NCI-H187 treated with DMSO at 0.1 percent for 48 hours (cell line): ENCODE measurements at regions not wholly inside any gene's neighbourhood (a gene's known extent, or its start where the extent isn't known, plus 50 kb on each side); places are given as distances from the start of the nearest gene placed in this dataset.
"Not testable (repeated sequence)": the region's sequence is repeated elsewhere in the genome, so short reads cannot be mapped to it uniquely, and the experiment has no call there.

Experiments
- DNase-seq: peaks from one replicate; lab custom pipeline; 2025; lab: John Stamatoyannopoulos, UW

DNA sequence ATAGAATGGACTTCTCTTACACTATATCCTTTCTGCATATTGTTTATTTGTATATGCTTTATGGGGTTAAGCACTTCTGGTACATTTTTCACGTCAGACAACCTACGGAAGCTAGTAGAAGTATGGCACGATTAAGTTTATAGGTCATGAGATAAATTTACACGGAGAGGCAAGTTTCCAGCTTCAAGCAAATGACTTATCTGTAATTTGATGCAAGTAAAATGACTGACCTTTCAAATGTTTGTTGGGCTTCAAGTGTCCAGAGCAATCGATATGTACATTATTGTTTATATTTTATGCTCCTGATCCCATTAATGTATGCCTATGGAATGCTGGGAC lies 97.5 kb upstream of the EFEMP1 start:
- DNase-seq, result no peak

DNA sequence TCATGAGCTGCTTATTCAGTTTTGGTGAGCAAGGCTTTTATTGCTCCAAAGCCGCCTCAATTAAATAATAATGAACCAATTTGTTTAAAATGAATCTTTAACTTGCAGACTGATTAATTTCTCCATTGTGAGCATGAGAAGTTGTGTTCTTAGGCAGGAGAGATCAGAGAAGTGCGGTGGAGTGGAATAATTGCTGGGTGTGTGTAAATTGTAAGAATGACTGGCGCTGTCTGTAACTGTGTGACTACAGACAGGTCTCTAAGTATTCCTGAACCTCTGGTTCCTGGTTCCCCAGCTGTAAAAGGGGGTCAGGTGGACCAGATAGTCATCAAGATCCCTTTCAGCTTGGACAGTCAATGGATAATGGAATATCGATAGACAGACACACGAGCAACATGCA lies 98.0 kb upstream of the EFEMP1 start:
- no peak for DNase-seq

DNA sequence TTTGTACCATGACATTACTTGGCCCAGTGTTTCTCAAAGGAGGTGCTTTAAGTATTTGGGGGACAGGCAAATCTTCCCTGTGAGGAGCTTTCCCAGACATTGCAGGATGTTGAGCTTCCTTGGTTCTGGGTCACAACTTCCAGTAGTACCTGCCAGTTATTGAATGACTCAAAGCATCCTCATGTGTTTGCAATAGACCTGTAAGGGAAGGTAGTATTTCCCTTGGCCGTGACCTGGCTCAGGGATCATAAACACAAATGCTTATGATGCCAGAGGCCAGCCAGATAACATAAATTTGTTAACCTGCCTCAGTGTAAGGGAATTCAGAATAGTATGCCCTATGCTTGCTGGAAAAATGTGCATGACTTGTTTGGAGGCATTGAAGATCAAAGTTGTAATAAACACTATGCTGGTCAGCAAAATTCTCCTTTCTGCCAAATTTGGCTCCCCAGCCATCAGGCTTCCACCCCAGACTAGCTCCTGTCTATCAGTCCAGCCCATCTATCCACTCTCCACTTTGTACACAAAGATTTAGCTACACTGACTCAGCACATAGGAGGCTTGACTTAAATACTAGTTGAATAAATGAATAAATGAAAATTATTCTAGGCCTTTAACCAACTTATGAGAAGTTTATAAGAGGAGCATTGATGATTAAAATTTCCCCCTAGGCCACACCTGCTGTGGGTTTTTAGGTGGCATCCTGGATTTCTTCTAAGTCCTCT lies 102.0 kb upstream of the EFEMP1 start:
- DNase-seq, result no peak

DNA sequence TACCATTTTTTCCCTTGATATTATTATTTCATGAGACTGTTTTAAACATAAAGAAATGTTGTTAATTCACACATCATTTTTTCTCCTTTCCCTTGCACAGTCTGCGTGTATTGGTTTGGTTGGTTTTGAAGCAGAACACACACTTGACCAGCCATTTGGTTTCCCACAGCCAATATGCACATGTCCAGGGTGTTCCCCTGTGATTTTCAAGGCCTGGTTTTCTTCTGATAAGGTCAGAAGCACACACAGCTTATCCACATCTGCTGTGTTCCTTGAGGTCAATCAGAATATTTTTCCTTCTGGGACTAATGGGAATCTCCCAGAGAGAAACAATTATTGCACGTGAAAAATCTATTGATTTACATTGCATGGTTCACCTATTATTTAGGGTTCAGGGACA lies 103.2 kb upstream of the EFEMP1 start:
- no peak for DNase-seq

DNA sequence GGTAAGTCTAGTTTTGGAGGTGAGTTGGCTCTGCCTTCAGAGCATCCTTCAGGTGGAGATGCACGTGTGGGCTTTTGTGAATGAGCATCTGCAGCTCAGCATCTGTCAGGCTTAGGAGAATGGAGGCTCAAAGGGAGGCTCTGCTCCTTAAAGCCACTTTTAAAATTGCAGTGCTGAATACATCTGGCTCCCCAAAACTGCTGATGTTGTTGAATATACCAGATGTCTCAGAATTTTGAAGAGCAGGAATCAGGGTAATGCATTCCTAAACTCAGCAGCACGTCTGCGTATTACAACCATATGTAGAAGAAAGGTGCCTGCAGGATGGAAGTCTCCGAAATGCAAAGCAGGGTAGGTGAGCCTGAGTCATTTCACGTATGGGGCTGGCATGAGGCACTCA lies 106.5 kb upstream of the EFEMP1 start:
- DNase-seq, result no peak

DNA sequence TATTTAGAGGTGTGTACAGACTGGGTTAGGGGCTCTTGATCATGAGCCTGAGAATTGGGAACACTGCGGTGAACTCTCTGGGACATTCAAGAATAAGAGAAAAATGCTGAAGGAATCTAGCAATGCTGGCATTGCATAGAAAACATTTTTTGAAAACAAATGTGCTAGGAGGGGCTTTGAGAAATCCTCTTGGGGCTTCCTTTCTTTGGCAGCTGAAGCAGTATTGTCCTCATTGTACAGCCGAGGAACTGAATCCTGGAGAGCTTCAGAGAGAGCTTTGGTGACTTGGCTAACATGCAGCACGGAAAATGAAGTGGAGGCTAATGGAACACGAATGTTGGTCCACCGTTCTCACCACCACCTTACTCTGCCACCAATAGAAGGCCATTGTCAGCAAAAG lies 107.3 kb upstream of the EFEMP1 start:
- no peak for DNase-seq

DNA sequence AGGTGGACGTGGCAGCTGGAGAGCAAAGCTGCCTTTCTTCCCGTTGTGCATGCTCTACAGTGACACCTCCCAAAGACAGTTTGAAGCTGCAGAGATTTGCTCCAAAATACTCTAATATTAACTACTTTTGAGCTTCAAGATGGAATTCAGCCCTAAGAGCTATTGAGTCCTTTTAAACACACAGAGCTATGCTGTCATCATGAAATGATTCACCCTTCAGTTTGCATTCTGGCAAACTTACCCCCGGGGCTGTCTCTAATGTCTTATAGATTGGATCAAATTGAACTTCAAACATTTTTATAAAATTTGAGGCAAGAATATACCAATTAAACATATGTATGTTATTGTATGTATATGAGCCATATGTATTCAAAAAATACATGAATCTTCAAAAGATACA lies 110.7 kb upstream of the EFEMP1 start:
- DNase-seq, result no peak

DNA sequence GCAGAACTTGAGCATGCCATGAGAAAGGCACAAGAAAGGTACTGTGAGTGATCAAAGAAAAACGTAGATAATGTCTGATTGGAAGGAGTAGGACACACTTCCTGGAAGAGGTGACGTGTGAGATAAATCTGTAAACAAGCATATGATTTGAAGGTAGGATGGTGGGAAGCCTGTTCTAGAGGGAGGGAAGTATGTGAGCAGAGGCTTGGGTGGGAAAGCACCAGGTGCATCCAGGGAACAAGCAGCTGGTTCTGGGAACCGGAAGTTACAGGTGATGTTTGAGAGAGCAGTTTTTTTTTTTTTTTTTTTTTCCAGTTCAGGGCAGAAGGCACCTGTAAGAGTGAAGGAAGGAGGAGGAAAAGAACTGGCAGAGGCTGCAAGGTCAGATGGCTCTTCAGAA lies 116.6 kb upstream of the EFEMP1 start:
- DNase-seq, result peak; percentile 41

DNA sequence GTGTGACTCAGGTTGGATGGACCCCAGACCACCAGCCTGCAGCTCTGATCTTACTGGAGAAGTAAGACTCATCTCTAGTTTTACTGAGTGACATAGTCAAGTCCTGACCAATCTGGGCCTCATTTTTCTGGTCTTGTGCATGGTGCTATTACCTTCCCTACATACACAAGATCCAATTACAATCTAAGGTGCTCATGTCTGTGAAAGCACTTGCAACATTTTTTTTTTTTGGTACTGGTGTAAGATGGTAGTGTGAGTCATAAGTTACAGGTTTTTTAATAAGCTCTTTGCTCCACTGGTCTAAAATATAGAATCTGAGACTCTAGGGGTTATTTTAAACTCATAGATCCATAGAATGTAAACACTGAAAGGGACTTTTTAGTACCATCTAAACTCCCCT lies 117.3 kb upstream of the EFEMP1 start:
- no peak for DNase-seq

DNA sequence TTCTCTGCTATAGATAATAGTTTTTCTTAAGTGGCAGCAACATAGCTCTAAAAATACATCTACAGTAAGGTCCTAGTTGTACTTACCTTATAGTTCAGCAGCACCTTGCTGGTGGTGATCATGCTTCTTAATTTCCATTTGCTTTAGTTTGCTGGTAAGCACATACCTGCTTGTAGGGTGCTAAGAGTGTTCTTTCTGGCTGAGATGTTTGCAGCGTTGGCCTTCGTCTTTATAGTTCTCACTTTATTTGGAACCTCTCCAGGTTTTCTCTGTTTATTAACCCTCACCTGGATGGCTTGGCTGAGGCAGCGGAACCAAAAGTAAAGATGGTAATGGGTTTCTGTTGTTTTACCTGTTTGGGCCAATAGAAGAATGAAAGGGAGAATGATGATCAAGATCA lies 123.6 kb upstream of the EFEMP1 start:
- DNase-seq, result peak; percentile 40

DNA sequence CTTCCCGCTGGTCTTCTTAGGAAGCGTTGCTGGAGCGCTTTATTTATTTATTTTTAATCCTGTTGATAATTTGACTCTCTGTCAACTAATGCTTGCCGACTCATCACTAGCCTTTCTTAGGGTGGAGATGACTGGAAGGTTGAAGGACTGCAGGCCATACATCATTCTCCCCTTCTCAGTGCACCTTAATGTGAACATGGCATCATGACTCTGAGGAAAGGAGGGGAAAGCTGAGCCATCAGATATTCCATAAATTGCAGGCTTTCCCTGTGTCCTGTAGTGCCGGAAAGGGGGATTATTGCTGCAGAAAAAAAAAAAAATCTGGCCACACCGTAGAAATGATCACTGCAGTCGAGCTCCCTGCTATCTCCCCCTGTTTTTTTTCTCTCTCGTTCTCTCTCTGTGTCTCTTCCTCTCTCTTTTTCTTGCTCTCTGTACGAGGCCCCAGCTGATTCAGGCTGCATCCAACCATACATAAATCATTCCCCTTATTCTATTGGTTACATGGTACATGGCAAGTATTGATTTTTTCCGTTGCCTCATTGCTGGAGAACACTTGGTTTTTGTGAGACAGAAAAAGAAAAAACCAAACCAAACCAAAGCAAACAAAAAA lies 125.8 kb upstream of the EFEMP1 start:
- peak; percentile 59 for DNase-seq

DNA sequence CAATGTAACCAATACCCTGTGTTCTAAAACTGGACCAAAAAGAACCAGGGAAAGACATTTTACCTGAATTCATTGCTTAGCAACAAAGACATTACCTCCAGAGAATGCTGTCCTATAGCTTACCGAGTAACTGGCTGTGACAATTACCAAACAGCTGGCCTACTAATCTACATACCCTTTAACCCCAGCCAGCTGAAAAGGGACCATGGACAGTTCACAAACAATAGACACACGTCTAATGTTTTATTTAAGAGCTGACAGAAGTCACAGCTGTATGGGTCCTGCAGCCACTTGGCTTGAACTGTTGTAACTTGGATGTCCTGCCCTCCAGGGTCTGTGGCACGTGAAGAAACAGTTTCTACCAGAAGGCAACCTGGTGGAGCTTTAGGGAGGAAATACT lies 130.1 kb upstream of the EFEMP1 start:
- DNase-seq, result no peak

DNA sequence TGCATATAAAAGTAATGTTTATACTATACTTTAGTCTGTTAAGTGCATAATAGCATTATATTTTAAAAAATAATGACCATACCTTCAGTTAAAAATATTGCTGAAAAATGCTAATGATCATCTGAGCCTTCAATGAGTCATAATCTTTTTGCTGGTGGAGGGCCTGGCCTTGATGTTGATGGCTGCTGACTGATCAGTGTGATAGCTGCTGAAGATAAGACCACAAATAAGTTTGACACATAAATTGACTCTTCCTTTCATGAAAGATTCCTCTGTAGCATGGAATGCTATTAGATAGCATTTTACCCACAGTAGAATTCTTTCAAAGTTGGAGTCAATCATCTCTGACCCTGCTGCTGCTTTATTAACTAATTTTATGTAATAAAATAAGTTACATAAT lies 128.4 kb upstream of the CCDC85A start:
- no peak for DNase-seq

DNA sequence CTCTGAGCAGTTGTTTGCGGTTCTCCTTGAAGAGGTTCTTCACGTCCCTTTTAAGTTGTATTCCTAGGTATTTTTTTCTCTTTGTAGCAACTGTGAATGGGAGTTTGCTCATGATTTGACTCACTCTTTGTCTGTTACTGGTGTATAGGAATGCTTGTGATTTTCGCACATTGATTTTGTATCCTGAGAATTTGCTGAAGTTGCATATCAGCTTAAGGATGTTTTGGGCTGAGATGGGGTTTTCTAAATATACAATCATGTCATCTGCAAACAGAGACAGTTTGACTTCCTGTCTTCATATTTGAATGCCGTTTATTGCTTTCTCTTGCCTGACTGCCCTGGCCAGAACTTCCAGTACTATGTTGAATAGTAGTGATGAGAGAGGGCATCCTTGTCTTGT lies 122.5 kb upstream of the CCDC85A start:
- DNase-seq, result not testable (repeated sequence)

DNA sequence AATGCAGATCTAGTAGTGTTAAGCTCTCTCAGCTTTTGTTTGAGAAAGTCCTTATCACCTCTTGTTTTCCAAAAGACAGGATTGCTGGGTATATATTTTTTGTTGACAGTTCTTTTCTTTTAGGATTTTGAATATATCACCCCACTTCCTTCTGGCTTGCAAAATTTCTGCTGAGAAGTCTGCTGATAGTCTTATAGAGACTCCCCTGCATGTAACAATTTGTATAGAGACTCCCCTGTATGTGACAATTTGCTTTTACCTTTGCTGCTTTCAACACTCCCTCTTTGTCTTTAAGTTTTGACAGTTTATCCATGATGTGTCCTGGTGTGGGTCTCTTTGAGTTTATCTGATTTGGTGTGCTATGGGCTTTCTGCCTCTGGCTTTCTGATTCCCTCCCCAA lies 115.0 kb upstream of the CCDC85A start:
- no peak for DNase-seq

DNA sequence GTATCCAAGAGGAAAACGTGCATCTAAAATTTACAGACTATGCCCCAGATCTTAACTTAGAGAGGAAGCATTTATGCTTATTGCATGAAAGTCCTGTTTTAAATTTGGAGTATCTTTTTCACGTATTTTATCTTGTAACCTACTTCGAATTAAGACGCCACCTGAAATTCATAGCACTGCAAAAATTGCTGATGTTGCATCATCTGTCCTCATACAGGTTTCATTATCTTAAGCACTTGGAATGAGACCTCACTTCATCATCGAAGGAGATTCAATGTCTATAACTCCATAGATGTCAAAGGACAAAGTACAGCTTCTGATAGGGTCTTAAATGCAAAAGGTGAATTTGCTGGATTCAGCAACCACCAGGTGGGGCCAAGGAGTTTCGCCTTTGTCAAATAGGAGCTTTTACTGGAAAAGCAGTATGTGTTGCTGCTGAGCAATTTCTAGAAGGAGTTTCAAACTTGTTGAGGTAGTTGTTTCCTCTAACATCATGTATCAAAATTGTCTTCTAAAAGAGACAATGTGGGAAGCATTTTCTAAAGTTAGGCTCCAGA lies 106.4 kb upstream of the CCDC85A start:
- DNase-seq, result no peak

DNA sequence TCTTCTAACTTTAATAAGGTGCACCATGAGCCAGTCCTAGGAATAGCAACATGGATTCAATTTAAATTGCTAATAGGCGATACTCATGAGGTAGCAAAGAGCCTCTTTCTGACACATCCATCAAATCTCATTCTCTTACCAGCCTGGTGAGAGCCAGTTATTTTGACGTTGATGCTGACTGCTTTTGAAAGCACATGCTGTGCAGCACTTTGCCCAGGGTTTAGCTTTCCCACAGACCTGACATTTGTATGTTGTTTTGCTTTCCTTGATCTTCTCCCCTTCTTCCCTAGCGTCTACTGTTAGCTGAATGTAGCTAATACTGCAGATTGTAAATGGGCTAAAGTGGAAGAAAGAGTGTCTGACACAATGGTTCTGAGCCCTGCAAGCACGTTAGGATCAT lies 101.1 kb upstream of the CCDC85A start:
- no peak for DNase-seq

DNA sequence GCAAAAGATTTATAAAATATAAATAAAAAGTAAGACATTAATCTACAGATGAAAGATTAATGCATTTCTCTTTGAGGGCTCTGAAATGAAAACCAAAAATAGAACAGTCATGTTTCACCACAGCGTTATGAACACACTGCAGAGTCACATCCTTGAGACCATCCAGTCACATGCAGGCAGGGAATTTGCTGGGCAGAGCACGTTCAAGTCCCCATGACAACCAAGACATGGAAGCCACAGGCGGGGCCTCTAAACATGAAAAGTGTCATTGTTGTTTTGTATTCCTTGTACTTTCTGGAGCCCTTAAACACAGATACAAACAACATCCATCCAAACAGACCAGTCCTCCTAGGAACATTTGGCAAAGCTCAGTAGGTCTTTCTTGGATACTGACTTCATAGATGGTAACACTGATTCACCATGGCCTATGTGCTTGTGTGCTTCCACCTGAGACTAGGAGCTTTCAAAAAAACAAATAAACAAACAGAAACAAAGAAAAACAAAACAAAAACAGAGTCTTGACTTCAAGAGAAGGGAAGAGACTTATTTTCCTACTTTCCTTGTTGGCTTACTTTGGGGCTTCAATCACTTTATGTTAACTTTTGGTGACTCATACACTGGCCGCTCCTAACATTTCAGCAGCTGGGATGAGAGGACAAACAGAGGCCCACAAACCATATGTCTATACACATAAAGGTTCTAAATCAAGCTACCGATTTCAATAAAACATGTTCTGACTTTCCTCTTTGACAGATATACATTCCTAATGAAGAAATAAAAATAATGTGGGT lies 99.5 kb upstream of the CCDC85A start:
- DNase-seq, result no peak

DNA sequence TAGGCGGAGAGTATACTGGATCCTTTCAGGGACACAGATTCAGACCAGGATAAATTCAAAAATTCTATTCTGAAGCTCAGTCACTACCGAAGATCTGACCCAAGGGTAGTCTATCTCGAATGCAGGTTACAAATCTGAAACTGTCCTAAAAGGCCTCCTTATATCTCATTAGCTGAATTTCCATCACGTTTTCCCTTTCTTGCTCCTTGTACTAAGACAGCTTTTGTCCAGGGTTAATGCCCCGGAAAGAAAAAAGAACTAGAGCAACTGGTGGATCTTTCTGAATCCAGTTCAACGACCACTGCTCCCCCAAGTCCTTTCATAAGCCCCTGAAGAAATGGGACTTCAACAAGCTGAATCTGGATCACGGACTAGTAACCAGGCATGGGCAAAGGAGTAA lies 97.5 kb upstream of the CCDC85A start:
- no peak for DNase-seq

DNA sequence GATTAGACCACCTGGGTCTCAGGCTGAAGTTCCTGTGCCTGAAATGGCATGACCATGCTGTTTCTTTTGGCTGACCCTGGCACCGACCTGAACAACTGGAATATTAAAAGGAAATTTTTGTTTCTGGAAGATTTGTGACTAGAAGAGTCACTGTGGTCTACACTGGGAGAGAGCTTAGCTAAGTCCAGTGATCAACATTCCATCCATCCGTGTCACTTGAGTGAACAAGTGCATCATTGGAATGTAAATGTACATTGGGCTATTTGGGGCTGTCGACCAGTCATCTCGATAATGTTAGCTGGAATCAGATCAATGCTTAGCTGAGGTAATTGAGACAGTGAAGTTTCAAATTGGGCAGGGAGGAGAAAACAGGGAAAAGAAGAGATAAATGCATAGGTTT lies 95.4 kb upstream of the CCDC85A start:
- DNase-seq, result no peak

DNA sequence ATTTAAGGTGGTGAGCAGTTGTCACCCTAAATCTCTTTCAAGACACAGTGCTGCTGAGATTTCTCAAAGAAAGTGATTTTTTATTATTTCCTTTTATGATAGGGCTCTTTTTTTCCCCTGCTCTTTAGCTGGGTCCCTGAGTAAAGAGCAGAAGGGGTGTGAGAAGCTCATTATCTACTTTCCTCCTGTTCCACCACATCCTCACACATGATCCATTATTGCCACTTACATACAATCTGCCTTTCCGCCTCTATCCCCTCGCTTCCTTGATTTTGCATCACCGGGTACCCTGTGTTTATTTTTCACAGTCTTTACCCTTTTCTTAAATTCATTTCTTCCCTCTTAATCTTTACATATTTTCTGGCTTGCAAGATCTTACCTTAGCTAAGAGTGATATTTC lies 93.9 kb upstream of the CCDC85A start:
- no peak for DNase-seq

DNA sequence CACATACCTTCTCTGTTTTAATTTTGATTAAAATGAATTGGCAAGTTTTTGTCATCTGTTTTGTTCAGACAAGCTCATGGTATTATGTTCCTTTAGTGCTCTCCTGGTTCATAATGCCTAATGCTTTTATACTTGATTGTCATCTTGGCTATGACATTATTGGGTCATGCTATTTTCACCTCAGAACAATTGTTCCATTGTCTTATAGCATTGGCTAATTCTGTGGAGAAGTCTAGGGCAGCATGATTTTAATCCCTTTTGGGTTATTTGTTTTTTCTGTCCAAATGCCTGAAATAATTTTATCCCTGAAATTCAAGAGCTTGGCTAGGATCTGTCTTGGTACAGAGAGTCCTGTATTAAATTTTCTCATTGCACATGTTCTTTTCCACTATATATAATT lies 83.8 kb upstream of the CCDC85A start:
- no peak for DNase-seq

DNA sequence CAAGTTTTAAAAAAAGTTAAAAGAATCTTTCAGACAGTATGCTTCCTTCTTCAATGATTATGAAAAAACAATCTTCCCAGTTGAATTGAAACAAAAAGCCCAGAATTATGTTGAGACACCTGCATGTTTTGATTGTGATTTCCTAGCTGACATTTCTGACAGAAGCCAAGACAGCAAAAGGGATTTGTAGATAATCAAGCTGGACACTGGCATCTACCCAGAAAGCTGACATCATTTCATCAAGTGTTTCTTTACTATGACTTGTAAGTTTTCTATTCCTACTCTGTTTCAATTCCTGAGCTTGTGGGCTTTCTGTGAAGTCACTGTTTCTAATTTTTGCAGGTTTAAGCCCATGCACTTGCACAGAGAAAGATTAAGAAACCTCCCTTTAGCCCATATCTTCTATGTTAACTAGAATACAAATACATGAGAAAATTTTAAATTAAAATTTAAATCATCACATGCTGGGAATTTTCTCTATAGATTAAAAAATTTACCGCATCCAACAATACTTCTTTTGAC lies 82.9 kb upstream of the CCDC85A start:
- DNase-seq, result no peak
